ENCODE measurements at regions not wholly inside any gene's neighbourhood (a gene's known extent, or its start where the extent isn't known, plus 50 kb on each side); places are given as distances from the start of the nearest gene placed in this dataset.

- TF ChIP-seq CTCF (IDR thresholded peaks at IDR 0.05; ENCODE audit: insufficient read depth, low read depth, low read length) = no peak
- no peak for TF ChIP-seq EZH2 (IDR thresholded peaks at IDR 0.05; ENCODE audit: insufficient read depth, low read length)
Observed at GRCh38 chr2:35447215-35447614, 908.4 kb upstream of the CRIM1 start.
